ENCODE measurements at regions not wholly inside any gene's neighbourhood (a gene's known extent, or its start where the extent isn't known, plus 50 kb on each side); places are given as distances from the start of the nearest gene placed in this dataset.

- no peak for DNase-seq
Observed at GRCh38 chr10:78923647-78924318, 145.0 kb upstream of the ZMIZ1 start.

DNA sequence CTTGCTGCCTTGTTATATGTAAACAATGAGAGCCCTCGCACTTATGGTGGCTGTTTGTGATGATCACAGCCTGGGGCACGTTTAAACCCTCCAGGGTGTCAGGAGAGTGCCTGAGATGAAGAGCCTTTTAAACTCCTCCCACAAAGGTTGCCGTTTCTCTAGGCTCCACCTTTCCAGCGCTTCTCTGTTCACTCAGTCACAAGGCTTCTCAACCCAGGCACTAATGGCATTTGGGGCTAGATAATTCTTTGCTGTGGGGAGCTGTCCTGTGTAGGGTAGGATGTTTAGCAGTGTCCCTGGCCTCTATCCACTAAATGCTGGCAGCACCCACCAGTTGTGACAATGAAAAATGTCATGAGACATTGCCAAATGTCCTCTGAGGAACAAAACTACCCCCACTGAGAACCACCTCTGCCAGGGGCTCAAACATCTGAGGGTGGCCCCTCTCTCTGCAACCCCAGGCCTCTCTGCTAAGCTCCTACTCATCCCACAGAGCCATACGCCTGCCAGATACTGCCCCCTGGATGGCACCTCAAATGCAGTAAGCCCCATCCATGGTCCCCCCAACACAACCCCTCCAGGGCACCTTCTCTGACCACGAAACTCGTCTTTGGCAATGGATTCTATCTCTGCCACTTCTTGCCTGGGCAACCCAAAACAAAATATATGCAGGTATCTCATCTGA is 144.3 kb upstream of the ZMIZ1 start:
- DNase-seq, result no peak

GRCh38 chr10:78925275-78925674 is 143.5 kb upstream of the ZMIZ1 start:
- DNase-seq, result no peak

- DNase-seq, result peak; percentile 97
Observed at GRCh38 chr10:78925800-78926319, 142.9 kb upstream of the ZMIZ1 start.

GRCh38 chr10:78927257-78927995 is 141.3 kb upstream of the ZMIZ1 start:
- no peak for DNase-seq

GRCh38 chr10:78928330-78928729 is 140.4 kb upstream of the ZMIZ1 start:
- no peak for DNase-seq

DNA sequence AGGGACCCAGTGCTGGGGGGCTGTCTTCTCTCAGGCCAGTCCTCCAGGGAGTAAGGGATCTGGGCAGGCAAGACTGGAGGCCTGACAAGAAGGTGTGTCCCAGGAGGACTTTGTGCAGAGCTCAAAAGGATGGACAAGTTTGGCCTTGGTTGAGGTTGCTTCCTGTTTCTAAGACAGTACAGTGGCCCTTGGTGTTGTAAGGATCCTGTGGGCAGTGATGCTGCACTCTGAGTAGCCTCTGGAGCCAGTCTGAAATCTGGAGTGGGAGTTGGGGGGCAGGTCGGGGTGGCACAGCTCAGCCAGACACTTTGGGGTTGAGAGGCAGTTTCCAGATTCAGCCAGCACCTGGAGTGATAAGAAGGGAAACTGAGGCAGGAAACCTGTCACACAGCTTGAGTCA is 139.2 kb upstream of the ZMIZ1 start:
- DNase-seq, result no peak

DNA sequence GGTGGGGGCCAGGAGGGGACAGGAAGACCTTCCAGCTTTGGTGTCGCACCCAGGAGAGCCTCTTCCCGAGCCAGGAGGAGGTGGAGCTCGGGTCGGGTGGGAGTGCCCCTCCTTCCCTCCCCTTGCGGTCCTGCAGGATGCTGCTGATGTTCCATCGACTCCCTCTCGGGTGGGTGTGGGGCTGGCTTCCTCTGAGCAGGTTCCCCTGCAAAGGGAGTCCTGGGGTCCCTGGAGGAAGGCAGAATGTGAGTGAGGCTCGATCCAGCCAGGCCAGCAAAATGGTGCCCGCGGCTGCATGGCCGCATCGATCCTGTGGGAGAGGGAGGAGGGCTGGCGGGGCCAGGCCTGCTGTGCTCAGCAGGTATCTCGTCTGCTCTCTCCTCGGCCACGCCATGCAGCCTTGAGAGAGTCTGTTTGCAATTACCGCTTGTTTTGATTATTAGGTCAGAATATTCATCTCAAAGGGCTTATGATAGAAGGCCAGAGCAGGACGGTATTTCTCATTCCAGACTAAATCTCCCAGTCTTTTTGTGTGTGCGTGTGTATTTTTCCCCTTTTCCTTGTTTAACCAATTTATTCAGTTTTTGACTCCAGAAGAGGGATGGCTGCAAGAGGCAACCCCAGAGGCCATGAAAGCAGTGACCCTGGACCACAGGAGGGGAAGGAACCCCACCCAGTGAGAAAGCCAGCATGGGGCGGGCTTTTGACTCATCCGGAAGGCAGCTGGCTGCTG is 137.3 kb upstream of the ZMIZ1 start:
- peak; percentile 93 for DNase-seq

- no peak for DNase-seq
Observed at GRCh38 chr10:78932054-78932386, 136.7 kb upstream of the ZMIZ1 start.

GRCh38 chr10:78932861-78933260 is 135.9 kb upstream of the ZMIZ1 start:
- no peak for DNase-seq

DNA sequence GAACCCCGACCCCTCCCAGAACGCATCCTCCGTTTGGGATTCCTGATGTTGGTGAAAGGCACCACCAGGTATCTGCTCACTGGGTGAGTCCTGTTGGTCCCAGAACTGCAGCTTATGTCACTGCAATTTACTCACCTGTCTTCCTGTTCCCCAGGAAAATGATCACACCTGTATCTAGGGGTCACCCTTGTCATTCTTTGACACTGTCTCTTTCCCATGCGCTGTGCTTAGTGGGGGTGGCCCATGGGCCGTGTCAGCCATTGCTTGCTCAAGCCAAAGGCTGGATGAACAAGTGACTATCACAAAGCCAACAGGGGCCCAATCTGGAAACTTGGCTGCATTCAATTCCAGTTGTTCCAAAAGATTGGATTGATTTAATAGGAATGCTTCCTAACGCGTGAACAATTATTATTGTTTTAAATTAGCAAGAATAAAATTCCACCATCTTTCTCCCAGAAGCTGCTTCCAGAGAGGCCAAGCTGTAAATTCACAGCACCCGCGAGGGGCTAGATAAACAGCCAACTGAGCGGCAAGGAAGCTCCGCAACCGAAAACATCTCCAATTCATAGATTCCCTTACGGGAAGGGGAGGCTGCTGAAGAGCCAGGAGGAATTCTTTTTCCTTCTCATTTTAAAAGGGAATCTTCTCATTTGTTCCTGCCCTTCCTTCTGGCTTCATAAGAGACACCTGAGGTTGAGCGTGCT is 134.8 kb upstream of the ZMIZ1 start:
- no peak for DNase-seq

DNA sequence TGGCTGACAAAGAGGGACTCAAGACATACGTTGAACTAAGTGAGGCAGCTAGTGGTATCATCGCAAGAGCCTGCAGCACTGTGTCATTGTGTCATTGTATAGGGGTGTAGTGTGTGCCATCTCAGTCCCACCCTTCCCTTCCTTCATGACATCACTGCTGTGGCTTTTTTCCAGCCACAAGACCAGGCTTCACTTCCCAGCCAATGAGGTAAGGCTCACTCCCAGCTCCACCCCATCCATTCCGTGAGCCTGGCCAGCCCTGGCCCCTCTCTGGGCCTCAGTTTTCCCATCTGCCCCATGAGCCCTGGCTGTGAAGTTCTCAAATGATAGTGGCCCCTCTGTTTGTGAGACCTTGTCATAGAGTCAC is 134.3 kb upstream of the ZMIZ1 start:
- DNase-seq, result peak; percentile 60

GRCh38 chr10:78934994-78935602 is 133.7 kb upstream of the ZMIZ1 start:
- DNase-seq, result no peak

- no peak for DNase-seq
Observed at GRCh38 chr10:78935697-78936407, 132.9 kb upstream of the ZMIZ1 start.

DNA sequence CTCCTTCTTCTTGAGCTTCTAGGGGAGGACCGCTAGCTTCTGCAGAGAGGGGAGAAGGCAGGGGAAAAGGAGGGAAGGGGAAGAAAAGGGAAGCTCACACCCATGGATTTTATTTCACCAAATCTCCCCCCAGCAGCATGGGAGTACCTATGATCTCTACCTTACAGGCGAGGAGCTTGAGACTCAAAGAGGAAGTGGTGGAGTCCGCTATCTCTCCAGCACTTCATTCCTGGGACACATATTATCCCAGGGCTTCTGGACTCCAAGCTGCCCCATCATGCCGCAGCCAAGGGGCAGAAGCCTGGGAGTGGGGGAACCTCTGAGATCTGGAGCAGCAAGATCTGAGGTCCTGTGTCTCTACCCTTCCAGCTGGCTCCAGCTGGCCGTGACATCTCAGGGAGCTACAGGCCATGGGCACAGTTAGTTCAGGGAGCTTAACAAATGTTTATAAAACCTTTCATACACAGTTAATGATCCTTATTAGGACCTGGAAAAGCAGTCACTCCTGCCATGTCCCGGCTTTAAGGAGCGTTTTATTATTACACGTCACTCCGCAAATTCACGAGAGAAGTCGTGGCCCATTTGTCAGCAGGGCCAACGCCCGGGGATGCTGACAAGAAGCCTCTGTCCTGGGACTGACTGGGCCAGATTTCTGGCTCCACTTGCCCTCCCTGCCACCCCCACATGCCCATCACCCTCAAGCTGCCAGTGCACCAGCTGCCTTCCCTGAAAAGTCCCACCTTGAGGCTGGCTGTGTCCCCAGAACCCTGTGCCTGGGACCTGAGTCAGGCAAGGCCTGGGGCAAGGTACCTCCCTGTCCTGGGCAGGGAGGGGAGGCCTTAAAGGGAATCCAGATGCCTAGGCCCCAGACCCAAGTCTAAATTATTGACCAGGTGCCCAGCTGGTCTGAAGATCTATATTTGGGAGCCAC is 132.1 kb upstream of the ZMIZ1 start:
- DNase-seq, result no peak

- DNase-seq, result no peak
Observed at GRCh38 chr10:78937393-78937792, 131.4 kb upstream of the ZMIZ1 start.

DNA sequence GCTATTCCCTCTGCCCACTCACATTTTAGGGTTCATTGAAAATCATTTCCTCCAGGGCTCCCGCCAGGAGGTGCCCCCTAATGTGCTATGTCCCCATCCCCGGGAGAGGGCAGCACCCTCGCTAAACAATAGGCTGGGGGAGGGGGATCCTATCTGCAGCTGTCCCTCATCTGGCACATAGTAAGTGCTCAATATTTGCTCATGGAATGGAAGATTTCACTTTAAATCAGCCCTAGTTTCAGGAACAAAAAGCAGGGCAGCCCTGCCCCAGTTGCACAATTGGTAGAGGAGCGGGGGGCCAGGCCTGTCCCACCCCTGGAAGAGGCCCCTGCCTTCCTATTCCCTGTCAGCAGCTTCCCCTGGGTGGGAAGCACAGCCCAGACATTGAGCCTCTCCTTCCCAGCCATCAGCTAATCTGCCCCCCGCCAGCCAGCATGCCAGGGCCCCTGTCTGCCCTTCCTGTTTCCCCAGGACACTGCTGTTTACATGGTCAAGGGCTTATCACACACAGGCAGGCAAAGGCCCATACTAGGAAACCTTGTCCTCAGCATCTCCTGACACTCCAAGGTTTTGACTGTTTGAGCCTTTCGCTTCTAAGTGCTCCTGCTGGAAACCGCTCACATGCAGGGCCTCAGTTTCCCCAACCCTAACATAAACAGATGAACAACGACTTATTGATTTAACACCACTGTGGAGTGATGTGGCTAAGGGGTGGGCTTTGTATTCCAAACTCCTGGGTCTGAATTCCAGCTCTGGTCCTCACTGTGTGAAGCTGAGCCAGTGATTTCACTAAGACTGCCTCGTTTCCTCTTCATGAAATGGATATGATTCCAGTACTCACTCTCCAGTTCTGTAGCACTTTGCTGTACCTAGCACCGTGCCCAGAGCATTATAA is 130.7 kb upstream of the ZMIZ1 start:
- DNase-seq, result no peak

DNA sequence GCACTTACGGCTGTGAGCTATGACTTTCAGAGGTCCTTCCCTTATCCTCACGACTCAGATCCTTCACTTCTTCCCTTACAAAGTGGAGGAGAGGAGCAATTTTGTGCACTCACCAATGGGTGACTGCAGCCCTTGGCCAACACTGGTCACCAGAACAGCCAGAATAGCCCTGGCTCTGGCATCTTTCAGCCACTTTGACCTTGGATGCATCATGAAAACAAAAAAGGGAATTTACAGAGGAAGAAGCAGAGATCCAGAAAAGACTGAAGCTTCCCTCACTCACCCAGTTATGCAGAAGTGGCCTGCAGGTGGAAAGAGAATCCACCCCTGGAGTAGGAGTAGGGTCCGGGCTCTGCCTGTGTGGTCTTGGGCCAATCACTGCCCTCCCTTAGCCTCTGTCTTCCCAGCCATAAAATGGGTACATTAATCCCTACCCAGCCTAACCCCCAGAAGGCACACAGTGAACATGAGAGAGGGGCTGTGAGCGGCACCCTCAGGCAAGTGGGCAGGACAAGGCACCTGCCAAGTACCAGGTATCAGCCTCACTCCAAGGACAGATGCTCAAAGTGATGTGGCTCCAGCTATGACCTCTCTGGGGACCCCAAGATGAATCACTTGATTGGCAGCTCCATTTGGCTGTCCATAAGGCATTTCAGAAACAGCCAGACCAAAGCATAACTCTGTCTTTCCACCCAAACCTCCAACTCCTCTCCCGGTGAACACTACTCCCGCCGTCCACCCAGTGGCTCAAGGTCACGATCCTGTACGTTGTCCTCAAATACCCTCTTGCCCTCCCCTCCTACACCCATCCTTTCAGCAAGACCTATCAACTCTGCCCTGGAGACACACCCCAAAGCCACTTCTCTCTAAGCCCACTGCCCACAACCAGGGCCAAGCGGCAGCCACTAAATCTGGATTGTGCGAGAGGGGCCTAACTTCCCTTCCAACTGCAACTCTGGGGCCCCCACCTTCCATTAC is 129.8 kb upstream of the ZMIZ1 start:
- no peak for DNase-seq
